Lower leg skin (tissue), 3 donors: ENCODE measurements at regions not wholly inside any gene's neighbourhood (a gene's known extent, or its start where the extent isn't known, plus 50 kb on each side); places are given as distances from the start of the nearest gene placed in this dataset.

ENCODE experiments used
- CTCF ChIP-seq, 3 donors: fragments of 450-650 bp; IDR thresholded peaks; one replicate each; pipeline ENCODE4 v1.5.1; 2016; ENCODE audit warnings: antibody characterized with exemption in 3 of 3, mild to moderate bottlenecking in 3 of 3, moderate library complexity in 2 of 3
- POLR2A ChIP-seq, 2 donors: fragments of 450-650 bp; IDR thresholded peaks; one replicate each; pipeline ENCODE4 v1.6.1; 2016 to 2017; ENCODE audit warnings: antibody characterized with exemption in 2 of 2, mild to moderate bottlenecking in 1 of 2, moderate library complexity in 1 of 2

GRCh38 chr5:31086839-31087415, 106.6 kb upstream of the CDH6 start:
- TF ChIP-seq CTCF (IDR thresholded peaks at IDR 0.05): no peak
- no peak for TF ChIP-seq POLR2A (IDR thresholded peaks at IDR 0.05)
